ENCODE measurements at regions not wholly inside any gene's neighbourhood (a gene's known extent, or its start where the extent isn't known, plus 50 kb on each side); places are given as distances from the start of the nearest gene placed in this dataset.

- no peak for DNase-seq (ENCODE audit: low spot score)
Observed at GRCh38 chr4:71243091-71243833, 95.6 kb upstream of the SLC4A4 start.

GRCh38 chr4:71247706-71248105 is 91.1 kb upstream of the SLC4A4 start:
- DNase-seq (ENCODE audit: low spot score): no peak

- DNase-seq (ENCODE audit: low spot score): no peak
Observed at GRCh38 chr4:71251261-71251660, 87.6 kb upstream of the SLC4A4 start.

- DNase-seq (ENCODE audit: low spot score): no peak
Observed at GRCh38 chr4:71253545-71253944, 85.3 kb upstream of the SLC4A4 start.

- DNase-seq (ENCODE audit: low spot score): no peak
Observed at GRCh38 chr4:71254451-71255012, 84.3 kb upstream of the SLC4A4 start.

GRCh38 chr4:71255976-71256375 is 82.8 kb upstream of the SLC4A4 start:
- DNase-seq (ENCODE audit: low spot score): no peak

GRCh38 chr4:71257761-71258160 is 81.1 kb upstream of the SLC4A4 start:
- no peak for DNase-seq (ENCODE audit: low spot score)

GRCh38 chr4:71258323-71258722 is 80.5 kb upstream of the SLC4A4 start:
- DNase-seq (ENCODE audit: low spot score): no peak

- no peak for DNase-seq (ENCODE audit: low spot score)
Observed at GRCh38 chr4:71259280-71259679, 79.5 kb upstream of the SLC4A4 start.

GRCh38 chr4:71259911-71260331 is 78.9 kb upstream of the SLC4A4 start:
- no peak for DNase-seq (ENCODE audit: low spot score)

GRCh38 chr4:71260544-71260943 is 78.3 kb upstream of the SLC4A4 start:
- no peak for DNase-seq (ENCODE audit: low spot score)

GRCh38 chr4:71261001-71261400 is 77.8 kb upstream of the SLC4A4 start:
- DNase-seq (ENCODE audit: low spot score): no peak

- DNase-seq (ENCODE audit: low spot score): no peak
Observed at GRCh38 chr4:71261633-71262121, 77.1 kb upstream of the SLC4A4 start.

GRCh38 chr4:71262161-71262560 is 76.7 kb upstream of the SLC4A4 start:
- no peak for DNase-seq (ENCODE audit: low spot score)

- DNase-seq (ENCODE audit: low spot score): no peak
Observed at GRCh38 chr4:71266090-71266794, 72.6 kb upstream of the SLC4A4 start.

- no peak for DNase-seq (ENCODE audit: low spot score)
Observed at GRCh38 chr4:71267244-71267643, 71.6 kb upstream of the SLC4A4 start.

- no peak for DNase-seq (ENCODE audit: low spot score)
Observed at GRCh38 chr4:71268166-71268565, 70.7 kb upstream of the SLC4A4 start.

- DNase-seq (ENCODE audit: low spot score): no peak
Observed at GRCh38 chr4:71269233-71269632, 69.6 kb upstream of the SLC4A4 start.

- DNase-seq (ENCODE audit: low spot score): peak; percentile 58
Observed at GRCh38 chr4:71270901-71271300, 67.9 kb upstream of the SLC4A4 start.

GRCh38 chr4:71272976-71273375 is 65.8 kb upstream of the SLC4A4 start:
- DNase-seq (ENCODE audit: low spot score): no peak

GRCh38 chr4:71275004-71275403 is 63.8 kb upstream of the SLC4A4 start:
- DNase-seq (ENCODE audit: low spot score): no peak

- no peak for DNase-seq (ENCODE audit: low spot score)
Observed at GRCh38 chr4:71275570-71275969, 63.2 kb upstream of the SLC4A4 start.

GRCh38 chr4:71277353-71277752 is 61.5 kb upstream of the SLC4A4 start:
- no peak for DNase-seq (ENCODE audit: low spot score)
